ENCODE measurements at regions not wholly inside any gene's neighbourhood (a gene's known extent, or its start where the extent isn't known, plus 50 kb on each side); places are given as distances from the start of the nearest gene placed in this dataset.

DNA sequence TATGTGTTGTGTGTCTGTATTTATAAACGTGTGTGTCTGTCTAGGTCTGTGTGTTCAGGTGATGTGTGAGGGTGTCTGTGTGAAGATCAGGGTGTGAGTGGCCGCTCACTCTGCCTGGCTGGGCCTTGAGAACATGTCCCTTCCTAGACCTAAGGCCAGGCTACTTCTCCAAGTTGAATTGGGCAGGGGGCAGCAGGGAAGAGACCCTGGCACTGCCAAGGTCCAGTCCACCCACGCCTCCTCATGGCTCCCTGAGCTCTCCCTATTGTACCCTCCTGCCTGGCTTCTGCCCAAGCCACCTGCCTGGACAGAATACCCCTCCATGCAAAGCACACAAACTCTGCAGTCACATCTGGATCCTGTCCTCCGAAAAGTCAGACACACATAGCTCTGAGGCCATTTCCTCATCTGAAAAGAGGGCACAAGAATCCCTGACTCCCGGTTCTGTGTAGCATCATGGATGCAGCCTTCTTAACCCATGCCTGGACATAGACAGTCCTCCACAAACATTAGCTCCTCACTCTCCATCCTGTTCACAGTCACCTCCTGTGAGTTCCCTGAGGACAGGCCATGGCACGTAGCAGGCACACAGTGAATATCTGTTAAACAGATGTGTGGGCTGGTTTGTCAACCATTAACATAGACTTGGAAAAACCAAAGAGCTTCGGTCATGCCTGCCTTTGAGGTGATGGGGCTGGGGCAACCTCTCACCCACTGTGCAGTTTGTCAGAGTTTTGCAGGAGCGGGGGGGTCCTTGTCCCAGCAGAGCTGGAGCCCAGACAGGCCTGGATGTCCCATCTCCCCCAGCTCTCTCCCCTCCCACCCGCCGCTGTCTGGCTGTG lies 167.8 kb upstream of the MVB12B start:
- no peak for TF ChIP-seq YY1 (IDR thresholded peaks at IDR 0.05; ENCODE audit: low read depth, low read length)
- TF ChIP-seq, protein P1, sequence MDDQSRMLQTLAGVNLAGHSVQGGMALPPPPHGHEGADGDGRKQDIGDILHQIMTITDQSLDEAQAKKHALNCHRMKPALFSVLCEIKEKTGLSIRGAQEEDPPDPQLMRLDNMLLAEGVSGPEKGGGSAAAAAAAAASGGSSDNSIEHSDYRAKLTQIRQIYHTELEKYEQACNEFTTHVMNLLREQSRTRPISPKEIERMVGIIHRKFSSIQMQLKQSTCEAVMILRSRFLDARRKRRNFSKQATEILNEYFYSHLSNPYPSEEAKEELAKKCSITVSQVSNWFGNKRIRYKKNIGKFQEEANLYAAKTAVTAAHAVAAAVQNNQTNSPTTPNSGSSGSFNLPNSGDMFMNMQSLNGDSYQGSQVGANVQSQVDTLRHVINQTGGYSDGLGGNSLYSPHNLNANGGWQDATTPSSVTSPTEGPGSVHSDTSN (IDR thresholded peaks at IDR 0.05; ENCODE audit: insufficient replicate concordance, low read depth, low read length), result no peak
- no peak for TF ChIP-seq NR2C2 (IDR thresholded peaks at IDR 0.05; ENCODE audit: borderline replicate concordance, control insufficient read depth, insufficient read length, low read depth)
- no peak for TF ChIP-seq CREM (IDR thresholded peaks at IDR 0.05; ENCODE audit: low read depth)
- TF ChIP-seq BACH1 (IDR thresholded peaks at IDR 0.05; ENCODE audit: borderline replicate concordance), result no peak
- no peak for TF ChIP-seq PML (IDR thresholded peaks at IDR 0.05; ENCODE audit: low read length)
- no peak for TF ChIP-seq RCOR1 (conservative IDR thresholded peaks at IDR 0.05; ENCODE audit: low read depth, low read length)
- TF ChIP-seq BHLHE40 (IDR thresholded peaks at IDR 0.05; ENCODE audit: borderline replicate concordance in 1 of 2, low read depth in 2 of 2, low read length in 1 of 2), result no peak
- no peak for TF ChIP-seq POLR2A (IDR thresholded peaks at IDR 0.05; ENCODE audit: low read depth, low read length)
- TF ChIP-seq, protein P2, sequence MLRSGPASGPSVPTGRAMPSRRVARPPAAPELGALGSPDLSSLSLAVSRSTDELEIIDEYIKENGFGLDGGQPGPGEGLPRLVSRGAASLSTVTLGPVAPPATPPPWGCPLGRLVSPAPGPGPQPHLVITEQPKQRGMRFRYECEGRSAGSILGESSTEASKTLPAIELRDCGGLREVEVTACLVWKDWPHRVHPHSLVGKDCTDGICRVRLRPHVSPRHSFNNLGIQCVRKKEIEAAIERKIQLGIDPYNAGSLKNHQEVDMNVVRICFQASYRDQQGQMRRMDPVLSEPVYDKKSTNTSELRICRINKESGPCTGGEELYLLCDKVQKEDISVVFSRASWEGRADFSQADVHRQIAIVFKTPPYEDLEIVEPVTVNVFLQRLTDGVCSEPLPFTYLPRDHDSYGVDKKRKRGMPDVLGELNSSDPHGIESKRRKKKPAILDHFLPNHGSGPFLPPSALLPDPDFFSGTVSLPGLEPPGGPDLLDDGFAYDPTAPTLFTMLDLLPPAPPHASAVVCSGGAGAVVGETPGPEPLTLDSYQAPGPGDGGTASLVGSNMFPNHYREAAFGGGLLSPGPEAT (IDR thresholded peaks at IDR 0.05; ENCODE audit: low read depth), result no peak
- TF ChIP-seq NRF1 (conservative IDR thresholded peaks at IDR 0.05; ENCODE audit: low read depth, low read length), result no peak
- TF ChIP-seq POLR2AphosphoS5 (IDR thresholded peaks at IDR 0.05; ENCODE audit: low read length), result no peak
- no peak for TF ChIP-seq NFIC (IDR thresholded peaks at IDR 0.05; ENCODE audit: low read depth, low read length)

Measured in GM12878 (cell line).